Central memory CD8-positive, alpha-beta T cell (primary cell): ENCODE measurements at regions not wholly inside any gene's neighbourhood (a gene's known extent, or its start where the extent isn't known, plus 50 kb on each side); places are given as distances from the start of the nearest gene placed in this dataset.
"Not testable (repeated sequence)": the region's sequence is repeated elsewhere in the genome, so short reads cannot be mapped to it uniquely, and the experiment has no call there.

Experiments used
- ATAC-seq: fragments of 150-1000 bp; cut with Tn5 transposase; replicated peaks from 2 replicates; pipeline ENCODE4 v1.10.0; 2022; ENCODE audit warnings: mild to moderate bottlenecking, moderate FRiP score, moderate number of reproducible peaks; ENCODE audit not compliant: poor library complexity, severe bottlenecking; ENCODE audit errors: extremely low read depth
- DNase-seq, 2 donors: peaks; one replicate each; pipeline ENCODE4 v3.0.0; 2021; ENCODE audit warnings: low spot score in 2 of 2
- H3K27ac Mint-ChIP-seq: one replicate; pipeline ENCODE4 v1.8.0; 2022; ENCODE audit warnings: low read depth, mild to moderate bottlenecking, moderate library complexity, mixed read lengths
- H3K27me3 Mint-ChIP-seq: one replicate; pipeline ENCODE4 v1.8.0; 2022; ENCODE audit warnings: mixed read lengths
- H3K36me3 Mint-ChIP-seq: one replicate; pipeline ENCODE4 v1.8.0; 2022; ENCODE audit warnings: mild to moderate bottlenecking, moderate library complexity, mixed read lengths; ENCODE audit not compliant: insufficient read depth
- H3K4me1 Mint-ChIP-seq: one replicate; pipeline ENCODE4 v1.8.0; 2022; ENCODE audit warnings: mixed read lengths
- H3K4me3 Mint-ChIP-seq: one replicate; pipeline ENCODE4 v1.8.0; 2022; ENCODE audit warnings: mild to moderate bottlenecking, moderate library complexity, mixed read lengths
- H3K9me3 Mint-ChIP-seq: one replicate; pipeline ENCODE4 v1.8.0; 2022; ENCODE audit warnings: mixed read lengths

DNA sequence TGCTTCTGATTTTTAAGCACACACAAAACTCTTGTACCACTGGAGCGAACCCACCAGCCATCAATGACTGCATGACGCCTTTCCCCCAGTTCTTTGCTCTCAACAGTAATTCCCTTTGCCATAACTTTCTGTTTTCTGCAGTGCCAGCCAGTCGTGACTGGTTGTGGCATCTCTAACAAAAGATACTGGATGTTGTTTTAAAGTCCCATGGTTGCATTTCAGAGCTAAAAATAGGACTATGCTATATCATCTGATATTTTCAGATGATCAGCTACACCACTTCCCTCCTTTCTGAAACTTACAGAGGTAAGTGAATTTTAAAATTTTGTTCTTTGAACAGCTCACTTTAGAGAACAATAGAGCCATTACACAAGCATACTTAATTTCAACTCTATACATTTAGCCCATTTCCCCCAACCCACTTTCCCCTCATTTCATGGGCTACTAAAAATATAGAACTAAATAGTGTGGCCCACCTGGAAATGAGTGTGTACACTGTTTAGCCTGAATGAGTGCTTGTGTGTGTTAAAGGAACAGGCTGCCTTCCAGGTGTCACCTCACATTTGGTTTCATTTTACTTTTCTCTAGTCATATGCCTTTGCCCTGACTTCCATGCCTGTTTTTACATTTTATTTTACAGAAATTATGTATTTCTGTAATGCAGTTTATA lies 136.9 kb upstream of the ZC3H12C start:
- H3K27ac Mint-ChIP-seq: no peak overlapping the region
- no peaks in the 10 kb centered on the region for H3K9me3 Mint-ChIP-seq
- peaks cover 36% of the 10 kb centered on the region for H3K27me3 Mint-ChIP-seq
- ATAC-seq (no peak), DNase-seq (no peak)
- H3K4me3 Mint-ChIP-seq: no peak overlapping the region
- H3K4me1 Mint-ChIP-seq: no peaks in the 10 kb centered on the region
- H3K36me3 Mint-ChIP-seq: no peaks in the 10 kb centered on the region

GRCh38 chr11:109957000-109957399 lies 136.2 kb upstream of the ZC3H12C start:
- Mint-ChIP-seq H3K27me3 (peaks cover 35% of the 10 kb centered on the region), H3K36me3 (no peaks in the 10 kb centered on the region), H3K4me3 (no peak overlapping the region), H3K27ac (no peak overlapping the region), H3K9me3 (no peaks in the 10 kb centered on the region), H3K4me1 (no peaks in the 10 kb centered on the region)
- DNase-seq (no peak), ATAC-seq (no peak)

GRCh38 chr11:109957601-109958000 lies 135.6 kb upstream of the ZC3H12C start:
- H3K27ac Mint-ChIP-seq: no peak overlapping the region
- H3K4me3 Mint-ChIP-seq: no peak overlapping the region
- DNase-seq (no peak), ATAC-seq (no peak)
- no peaks in the 10 kb centered on the region for H3K4me1 Mint-ChIP-seq
- H3K36me3 Mint-ChIP-seq: no peaks in the 10 kb centered on the region
- peaks cover 29% of the 10 kb centered on the region for H3K27me3 Mint-ChIP-seq
- H3K9me3 Mint-ChIP-seq: no peaks in the 10 kb centered on the region

GRCh38 chr11:109958131-109958820 lies 134.9 kb upstream of the ZC3H12C start:
- Mint-ChIP-seq H3K4me3 (no peak overlapping the region), H3K27me3 (peaks cover 22% of the 10 kb centered on the region), H3K36me3 (no peaks in the 10 kb centered on the region), H3K9me3 (no peaks in the 10 kb centered on the region), H3K27ac (no peak overlapping the region), H3K4me1 (no peaks in the 10 kb centered on the region)
- ATAC-seq: no peak
- DNase-seq: no peak

GRCh38 chr11:109958821-109959166 lies 134.4 kb upstream of the ZC3H12C start:
- H3K9me3 Mint-ChIP-seq: no peaks in the 10 kb centered on the region
- no peak overlapping the region for H3K27ac Mint-ChIP-seq
- DNase-seq (no peak), ATAC-seq (no peak)
- no peaks in the 10 kb centered on the region for H3K4me1 Mint-ChIP-seq
- H3K4me3 Mint-ChIP-seq: no peak overlapping the region
- peaks cover 17% of the 10 kb centered on the region for H3K27me3 Mint-ChIP-seq
- H3K36me3 Mint-ChIP-seq: no peaks in the 10 kb centered on the region

GRCh38 chr11:109960831-109961230 lies 132.4 kb upstream of the ZC3H12C start:
- DNase-seq (no peak), ATAC-seq (no peak)
- H3K27ac Mint-ChIP-seq: no peak overlapping the region
- H3K36me3 Mint-ChIP-seq: no peaks in the 10 kb centered on the region
- H3K27me3 Mint-ChIP-seq: no peaks in the 10 kb centered on the region
- no peaks in the 10 kb centered on the region for H3K4me1 Mint-ChIP-seq
- no peak overlapping the region for H3K4me3 Mint-ChIP-seq
- H3K9me3 Mint-ChIP-seq: peaks cover 4% of the 10 kb centered on the region

- Mint-ChIP-seq H3K9me3 (peaks cover 4% of the 10 kb centered on the region), H3K4me1 (no peaks in the 10 kb centered on the region), H3K36me3 (no peaks in the 10 kb centered on the region), H3K27me3 (no peaks in the 10 kb centered on the region), H3K4me3 (no peak overlapping the region), H3K27ac (no peak overlapping the region)
- no peak for DNase-seq
- no peak for ATAC-seq
Observed at GRCh38 chr11:109961261-109961660, 131.9 kb upstream of the ZC3H12C start.

- DNase-seq: no peak
- Mint-ChIP-seq H3K36me3 (no peaks in the 10 kb centered on the region), H3K4me3 (no peak overlapping the region), H3K4me1 (no peaks in the 10 kb centered on the region), H3K27me3 (no peaks in the 10 kb centered on the region), H3K27ac (no peak overlapping the region), H3K9me3 (peaks cover 4% of the 10 kb centered on the region)
- no peak for ATAC-seq
Observed at GRCh38 chr11:109963101-109963500, 130.1 kb upstream of the ZC3H12C start.

DNA sequence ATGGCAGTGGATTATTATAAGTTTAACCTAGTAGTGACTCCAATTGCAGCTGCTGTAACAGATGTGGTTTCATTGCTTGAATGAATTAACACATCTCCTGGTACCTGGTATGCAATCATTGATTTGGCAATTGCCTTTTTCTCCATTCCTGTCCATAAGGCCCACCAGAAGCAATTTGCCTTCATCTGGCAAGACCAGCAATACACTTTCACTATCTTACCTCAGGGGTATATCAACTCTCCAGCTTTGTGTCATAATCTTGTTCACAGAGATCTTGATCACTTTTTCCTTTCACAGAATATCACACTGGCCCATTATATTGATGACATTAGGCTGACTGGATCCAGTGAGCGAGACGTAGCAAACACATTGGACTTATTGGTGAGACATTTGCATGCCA lies 128.7 kb upstream of the ZC3H12C start:
- Mint-ChIP-seq H3K4me3 (no peak overlapping the region), H3K4me1 (no peaks in the 10 kb centered on the region), H3K9me3 (peaks cover 4% of the 10 kb centered on the region), H3K36me3 (no peaks in the 10 kb centered on the region), H3K27me3 (no peaks in the 10 kb centered on the region), H3K27ac (no peak overlapping the region)
- ATAC-seq (no peak), DNase-seq (no peak)

GRCh38 chr11:109965445-109965844 lies 127.7 kb upstream of the ZC3H12C start:
- not testable (repeated sequence) for H3K27ac Mint-ChIP-seq

DNA sequence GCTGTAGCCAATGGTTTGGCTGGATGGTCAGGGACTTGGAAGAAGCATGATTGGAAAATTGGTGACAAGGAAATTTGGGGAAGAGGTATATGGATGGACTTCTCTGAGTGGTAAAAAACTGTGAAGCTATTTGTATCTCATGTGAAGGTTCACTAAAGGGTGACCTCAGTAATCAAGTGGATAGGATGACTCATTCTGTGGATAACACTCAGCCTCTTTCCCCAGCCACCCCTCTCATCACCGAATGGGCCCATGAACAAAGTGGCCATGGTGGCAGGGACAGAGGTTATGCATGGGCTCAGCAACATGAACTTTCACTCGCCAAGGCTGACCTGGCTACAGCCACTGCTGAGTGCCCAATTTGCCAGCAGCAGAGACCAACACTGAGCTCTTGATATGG lies 127.3 kb upstream of the ZC3H12C start:
- not testable (repeated sequence) for H3K27ac Mint-ChIP-seq, H3K9me3 Mint-ChIP-seq, H3K4me1 Mint-ChIP-seq, ATAC-seq, DNase-seq, H3K27me3 Mint-ChIP-seq, H3K36me3 Mint-ChIP-seq, H3K4me3 Mint-ChIP-seq

More at GRCh38 chr11:109965445-109965844, 127.7 kb upstream of the ZC3H12C start:
- DNase-seq, ATAC-seq, H3K27me3 Mint-ChIP-seq, H3K4me1 Mint-ChIP-seq, H3K36me3 Mint-ChIP-seq, H3K9me3 Mint-ChIP-seq, H3K4me3 Mint-ChIP-seq: not testable (repeated sequence)

- H3K27me3 Mint-ChIP-seq, ATAC-seq, H3K36me3 Mint-ChIP-seq, H3K4me1 Mint-ChIP-seq, H3K27ac Mint-ChIP-seq, DNase-seq, H3K4me3 Mint-ChIP-seq, H3K9me3 Mint-ChIP-seq: not testable (repeated sequence)
Observed at GRCh38 chr11:109967136-109967535, 126.1 kb upstream of the ZC3H12C start.

DNA sequence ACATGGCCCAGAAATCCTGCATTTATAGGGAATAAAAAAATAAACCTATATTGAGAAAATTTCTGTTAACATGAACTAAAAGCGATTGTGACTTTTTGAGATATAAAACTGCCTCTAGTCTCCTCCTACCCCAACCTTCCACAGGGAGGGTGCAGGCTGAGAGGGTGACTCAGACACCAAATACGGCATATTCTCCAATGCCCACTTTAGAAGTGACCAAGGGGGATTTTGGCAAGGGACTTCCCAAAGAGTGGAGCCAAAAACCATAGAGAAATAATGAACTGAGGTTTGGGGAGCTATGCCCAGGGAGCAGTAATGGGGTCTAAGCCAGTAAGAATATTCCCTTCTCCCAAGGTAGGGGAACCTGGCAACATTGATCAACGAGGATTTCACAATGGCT lies 124.9 kb upstream of the ZC3H12C start:
- no peak for ATAC-seq
- Mint-ChIP-seq H3K9me3 (peaks cover 4% of the 10 kb centered on the region), H3K36me3 (no peaks in the 10 kb centered on the region), H3K4me1 (no peaks in the 10 kb centered on the region), H3K4me3 (no peak overlapping the region), H3K27ac (no peak overlapping the region), H3K27me3 (no peaks in the 10 kb centered on the region)
- DNase-seq: no peak
